PC-9 (cell line): ENCODE measurements at regions not wholly inside any gene's neighbourhood (a gene's known extent, or its start where the extent isn't known, plus 50 kb on each side); places are given as distances from the start of the nearest gene placed in this dataset.

Source experiments
- CTCF ChIP-seq: fragments of 200-600 bp; sonication (generic); conservative IDR thresholded peaks from 2 replicates; pipeline ENCODE4 v1.6.1; 2017; ENCODE audit warnings: mixed run types, antibody characterized with exemption, mild to moderate bottlenecking, moderate library complexity
- EZH2 ChIP-seq: fragments of 200-600 bp; sonication (generic); IDR thresholded peaks from 2 replicates; pipeline ENCODE4 v1.8.0; 2017; ENCODE audit warnings: antibody characterized with exemption, low read depth

DNA sequence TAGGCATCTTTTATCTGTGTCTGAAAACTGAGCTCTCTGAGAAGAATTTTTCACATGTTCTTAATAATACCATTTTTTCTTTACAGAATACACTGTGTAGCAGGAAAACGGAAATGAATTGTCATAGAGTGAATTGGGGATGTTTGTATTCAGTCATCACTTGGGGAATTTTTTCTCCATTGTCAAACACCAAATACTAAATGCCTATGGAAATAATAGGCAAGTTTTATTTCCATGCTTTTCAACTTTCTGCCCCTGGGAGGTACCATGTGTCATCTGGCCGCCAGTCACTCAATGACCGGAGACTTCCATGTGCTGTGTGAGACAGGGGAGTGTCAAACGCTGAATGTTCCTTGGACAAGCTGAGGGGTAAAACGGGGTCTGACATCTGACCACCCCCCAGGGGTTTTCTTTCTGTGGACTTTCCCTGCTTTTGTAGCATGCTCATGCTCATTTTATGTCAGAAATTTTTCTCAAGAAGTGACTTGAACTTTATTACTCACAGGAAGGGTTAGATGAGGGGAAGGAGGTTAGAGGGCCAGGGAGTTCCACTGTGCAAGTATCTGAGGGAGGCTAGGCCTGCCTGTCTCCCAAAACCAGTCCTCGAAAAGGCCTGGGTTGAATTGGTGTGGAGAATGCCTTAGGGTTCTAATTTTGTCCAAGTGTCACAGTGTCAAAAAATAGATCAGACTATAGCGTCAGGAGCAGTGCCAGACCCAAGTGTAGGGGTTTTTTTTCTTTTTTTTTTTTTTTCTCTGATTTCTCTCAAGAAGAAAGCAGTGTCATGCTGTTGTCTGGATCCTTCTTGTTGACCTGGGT, 438.6 kb downstream of the AGTPBP1 start:
- TF ChIP-seq EZH2, result no peak
- TF ChIP-seq CTCF, result no peak
